ENCODE measurements at regions not wholly inside any gene's neighbourhood (a gene's known extent, or its start where the extent isn't known, plus 50 kb on each side); places are given as distances from the start of the nearest gene placed in this dataset.
"Not testable (repeated sequence)": the region's sequence is repeated elsewhere in the genome, so short reads cannot be mapped to it uniquely, and the experiment has no call there.

- not testable (repeated sequence) for DNase-seq (ENCODE audit: low spot score)
These were observed 78.9 kb upstream of the VEPH1 start for GRCh38 chr3:157581956-157582636.

DNA sequence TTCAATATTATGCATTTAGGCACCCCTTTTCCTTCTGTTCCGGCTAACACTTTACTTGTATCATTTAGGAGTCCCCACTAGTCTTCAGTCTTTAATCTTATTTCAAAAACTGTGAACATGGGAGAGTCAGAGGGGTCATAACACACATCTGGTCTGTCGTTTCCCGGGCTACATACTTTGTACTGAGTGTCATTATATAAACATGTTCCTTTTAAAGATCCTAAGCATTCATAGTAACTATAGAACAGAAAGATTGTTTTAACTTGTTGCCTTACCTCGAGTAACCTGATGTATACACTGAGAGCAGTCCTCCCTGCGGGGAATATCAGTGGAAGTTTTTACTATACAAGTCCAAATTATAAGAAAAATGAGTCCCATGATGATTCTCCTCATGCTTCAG is 78.2 kb upstream of the VEPH1 start:
- no peak for DNase-seq (ENCODE audit: low spot score)

DNA sequence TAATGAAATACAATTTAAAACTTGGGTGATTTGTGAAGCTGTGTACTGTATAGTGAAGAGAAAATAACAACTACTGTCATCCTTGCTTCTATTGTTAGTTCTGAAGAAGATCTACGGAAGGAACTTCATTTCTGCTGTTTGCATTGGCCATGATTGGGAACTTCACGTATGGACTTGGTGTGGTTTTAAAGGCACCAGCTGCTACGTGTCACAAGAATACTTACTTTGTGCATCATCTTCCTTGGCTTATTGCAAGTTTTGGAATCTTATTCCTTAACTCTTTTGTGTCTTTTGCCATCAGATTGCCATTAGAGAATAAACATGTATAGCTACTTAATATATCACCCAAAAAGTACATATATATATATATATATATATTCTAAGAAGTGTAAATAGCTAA is 75.0 kb upstream of the VEPH1 start:
- no peak for DNase-seq (ENCODE audit: low spot score)

- no peak for DNase-seq (ENCODE audit: low spot score)
These were observed 71.3 kb upstream of the VEPH1 start for GRCh38 chr3:157574531-157574930.

DNA sequence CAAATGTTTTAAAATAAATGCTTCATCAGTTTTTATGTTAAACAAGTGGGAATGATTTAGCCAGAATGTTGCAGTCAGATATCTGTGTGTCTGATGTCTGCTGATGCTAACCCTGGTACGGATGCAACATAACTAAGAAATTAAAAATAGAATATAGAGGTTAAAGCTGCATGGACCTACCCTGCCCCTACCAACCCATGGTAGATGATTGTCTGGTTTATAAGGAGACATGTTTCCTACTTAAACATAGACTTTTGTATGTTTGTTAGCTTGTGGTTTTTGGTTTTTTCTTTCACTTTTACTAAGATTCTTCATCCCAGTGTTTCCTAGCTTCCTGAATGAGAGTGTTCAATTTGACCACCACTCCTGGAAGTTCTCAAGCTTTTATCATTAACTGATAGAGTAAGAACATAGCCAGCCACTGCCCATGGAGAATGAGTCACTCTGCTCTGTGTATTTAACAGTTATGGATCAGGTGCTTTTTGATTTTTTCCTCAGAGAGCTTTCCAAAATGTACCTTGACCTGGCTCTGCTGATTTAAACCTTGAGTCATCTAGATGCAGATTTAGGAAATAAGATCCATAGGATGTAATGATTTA is 70.7 kb upstream of the VEPH1 start:
- no peak for DNase-seq (ENCODE audit: low spot score)

GRCh38 chr3:157573281-157573680 is 70.1 kb upstream of the VEPH1 start:
- DNase-seq (ENCODE audit: low spot score) = no peak

- peak; percentile 57 for DNase-seq (ENCODE audit: low spot score)
These were observed 69.5 kb upstream of the VEPH1 start for GRCh38 chr3:157572559-157573270.

- DNase-seq (ENCODE audit: low spot score) = no peak
These were observed 63.4 kb upstream of the VEPH1 start for GRCh38 chr3:157566596-157566995.

DNA sequence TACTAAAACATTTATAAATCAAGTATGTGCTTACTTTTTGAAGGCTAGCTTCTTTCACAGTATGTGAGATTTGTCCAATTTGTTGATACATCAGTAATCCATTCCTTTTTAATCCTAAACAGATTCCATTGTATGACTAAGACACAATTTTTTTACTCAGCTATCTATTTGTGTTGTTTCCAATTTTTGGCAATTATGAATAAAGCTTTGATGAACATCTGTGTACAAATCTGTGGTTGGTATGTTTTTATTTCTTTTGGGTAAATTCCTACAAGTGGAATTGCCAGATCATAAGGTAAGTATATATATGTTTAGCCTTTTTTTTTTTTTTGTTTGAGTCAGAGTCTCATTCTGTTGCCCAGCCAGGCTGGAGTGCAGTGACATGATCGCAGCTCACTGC is 56.2 kb upstream of the VEPH1 start:
- no peak for DNase-seq (ENCODE audit: low spot score)

Data from AG08396 (cell line).